Neural progenitor cell (in vitro differentiated cells): ENCODE measurements at regions not wholly inside any gene's neighbourhood (a gene's known extent, or its start where the extent isn't known, plus 50 kb on each side); places are given as distances from the start of the nearest gene placed in this dataset.

Experiments used
- DNase-seq: peaks from one replicate; pipeline ENCODE4 v3.0.0-alpha.2; 2016; ENCODE audit warnings: low spot score
- H2AFZ ChIP-seq: fragments of 200-600 bp; sonication (generic); replicated peaks from 2 replicates; pipeline ENCODE4 v1.6.1; 2016; ENCODE audit warnings: antibody characterized with exemption
- H3F3A ChIP-seq: fragments of 200-600 bp; sonication (generic); 2 replicates; pipeline ENCODE4 v1.6.1; 2016; ENCODE audit warnings: antibody characterized with exemption, low read depth
- H3K27ac ChIP-seq: fragments of 200-600 bp; sonication (generic); 2 replicates; pipeline ENCODE4 v1.5.1; 2016; ENCODE audit warnings: mild to moderate bottlenecking
- H3K27me3 ChIP-seq: fragments of 200-600 bp; sonication (generic); 2 replicates; pipeline ENCODE4 v1.6.1; 2016; ENCODE audit warnings: mild to moderate bottlenecking, moderate library complexity
- H3K36me3 ChIP-seq: fragments of 200-600 bp; sonication (generic); 2 replicates; pipeline ENCODE4 v1.5.1; 2016
- H3K4me1 ChIP-seq: fragments of 200-600 bp; sonication (generic); 2 replicates; pipeline ENCODE4 v1.6.1; 2016; ENCODE audit warnings: mixed run types
- H3K4me2 ChIP-seq: fragments of 200-600 bp; sonication (generic); 2 replicates; pipeline ENCODE4 v1.6.1; 2016
- H3K4me3 ChIP-seq: fragments of 200-600 bp; sonication (generic); 2 replicates; pipeline ENCODE4 v1.5.1; 2016
- H3K79me2 ChIP-seq: fragments of 200-600 bp; sonication (generic); 2 replicates; pipeline ENCODE4 v1.6.1; 2016; ENCODE audit warnings: low read depth
- H3K9ac ChIP-seq: fragments of 200-600 bp; sonication (generic); 2 replicates; pipeline ENCODE4 v1.6.1; 2016
- H3K9me3 ChIP-seq: fragments of 200-600 bp; sonication (generic); 2 replicates; pipeline ENCODE4 v1.5.1; 2016; ENCODE audit warnings: low read depth
- H4K20me1 ChIP-seq: fragments of 200-600 bp; sonication (generic); 2 replicates; pipeline ENCODE4 v1.6.1; 2016; ENCODE audit warnings: low read depth
- H3K27ac Mint-ChIP-seq: 3 replicates; pipeline ENCODE4 v1.8.0; 2021; ENCODE audit warnings: mixed read lengths
- H3K27me3 Mint-ChIP-seq: 2 replicates; pipeline ENCODE4 v1.8.0; 2022; ENCODE audit warnings: low read depth, mild to moderate bottlenecking, inconsistent platforms, moderate library complexity, mixed read lengths; ENCODE audit not compliant: insufficient read depth
- H3K36me3 Mint-ChIP-seq: 3 replicates; pipeline ENCODE4 v1.8.0; 2021; ENCODE audit warnings: mixed read lengths
- H3K4me1 Mint-ChIP-seq: 3 replicates; pipeline ENCODE4 v1.8.0; 2021; ENCODE audit warnings: mixed read lengths
- H3K4me3 Mint-ChIP-seq: 3 replicates; pipeline ENCODE4 v1.8.0; 2021; ENCODE audit warnings: mild to moderate bottlenecking, moderate library complexity, mixed read lengths
- H3K9me3 Mint-ChIP-seq: 3 replicates; pipeline ENCODE4 v1.8.0; 2020; ENCODE audit warnings: mixed read lengths
- EZH2 ChIP-seq: fragments of 200-600 bp; sonication (generic); IDR thresholded peaks from 2 replicates; pipeline ENCODE4 v1.6.1; 2017; ENCODE audit warnings: antibody characterized with exemption, mild to moderate bottlenecking, moderate library complexity
- EZH2phosphoT487 ChIP-seq: fragments of 200-600 bp; sonication (generic); IDR thresholded peaks from 2 replicates; pipeline ENCODE4 v1.6.1; 2017; ENCODE audit warnings: antibody characterized with exemption
- TF ChIP-seq, protein P1 (sequence below): fragments of 200-600 bp; sonication (generic); IDR thresholded peaks from 2 replicates; pipeline ENCODE4 v1.5.1; 2017; ENCODE audit warnings: antibody characterized with exemption, mild to moderate bottlenecking

- H3K9me3 ChIP-seq: no peaks in the 10 kb centered on the region
- no peak overlapping the region for H3K4me3 ChIP-seq
- Mint-ChIP-seq H3K4me3 (no peak overlapping the region), H3K4me1 (peaks cover 2% of the 10 kb centered on the region), H3K9me3 (no peaks in the 10 kb centered on the region), H3K36me3 (no peaks in the 10 kb centered on the region), H3K27ac (no peak overlapping the region), H3K27me3 (peaks cover 6% of the 10 kb centered on the region)
- H3K4me1 ChIP-seq: peaks cover 11% of the 10 kb centered on the region
- TF ChIP-seq EZH2 (no peak), EZH2phosphoT487 (no peak)
- TF ChIP-seq, protein P1, sequence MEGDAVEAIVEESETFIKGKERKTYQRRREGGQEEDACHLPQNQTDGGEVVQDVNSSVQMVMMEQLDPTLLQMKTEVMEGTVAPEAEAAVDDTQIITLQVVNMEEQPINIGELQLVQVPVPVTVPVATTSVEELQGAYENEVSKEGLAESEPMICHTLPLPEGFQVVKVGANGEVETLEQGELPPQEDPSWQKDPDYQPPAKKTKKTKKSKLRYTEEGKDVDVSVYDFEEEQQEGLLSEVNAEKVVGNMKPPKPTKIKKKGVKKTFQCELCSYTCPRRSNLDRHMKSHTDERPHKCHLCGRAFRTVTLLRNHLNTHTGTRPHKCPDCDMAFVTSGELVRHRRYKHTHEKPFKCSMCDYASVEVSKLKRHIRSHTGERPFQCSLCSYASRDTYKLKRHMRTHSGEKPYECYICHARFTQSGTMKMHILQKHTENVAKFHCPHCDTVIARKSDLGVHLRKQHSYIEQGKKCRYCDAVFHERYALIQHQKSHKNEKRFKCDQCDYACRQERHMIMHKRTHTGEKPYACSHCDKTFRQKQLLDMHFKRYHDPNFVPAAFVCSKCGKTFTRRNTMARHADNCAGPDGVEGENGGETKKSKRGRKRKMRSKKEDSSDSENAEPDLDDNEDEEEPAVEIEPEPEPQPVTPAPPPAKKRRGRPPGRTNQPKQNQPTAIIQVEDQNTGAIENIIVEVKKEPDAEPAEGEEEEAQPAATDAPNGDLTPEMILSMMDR: no peak
- no peaks in the 10 kb centered on the region for H4K20me1 ChIP-seq
- no peak overlapping the region for H2AFZ ChIP-seq
- no peak for DNase-seq
- no peaks in the 10 kb centered on the region for H3K36me3 ChIP-seq
- no peaks in the 10 kb centered on the region for H3K79me2 ChIP-seq
- H3F3A ChIP-seq: no peaks in the 10 kb centered on the region
- H3K9ac ChIP-seq: no peak overlapping the region
- H3K4me2 ChIP-seq: no peak overlapping the region
- no peaks in the 10 kb centered on the region for H3K27me3 ChIP-seq
- H3K27ac ChIP-seq: no peak overlapping the region
Observed at GRCh38 chrX:42857766-42858165, 79.8 kb upstream of the PPP1R2C start.

- Histone ChIP-seq H3K9me3 (no peaks in the 10 kb centered on the region), H4K20me1 (no peaks in the 10 kb centered on the region), H3K4me2 (no peak overlapping the region), H3K9ac (no peak overlapping the region), H3K36me3 (no peaks in the 10 kb centered on the region), H2AFZ (no peak overlapping the region), H3K27me3 (no peaks in the 10 kb centered on the region), H3K79me2 (no peaks in the 10 kb centered on the region), H3K4me1 (no peaks in the 10 kb centered on the region), H3K27ac (no peak overlapping the region), H3K4me3 (no peak overlapping the region), H3F3A (no peaks in the 10 kb centered on the region)
- no peaks in the 10 kb centered on the region for H3K9me3 Mint-ChIP-seq
- H3K36me3 Mint-ChIP-seq: no peaks in the 10 kb centered on the region
- H3K27me3 Mint-ChIP-seq: no peaks in the 10 kb centered on the region
- no peak overlapping the region for H3K27ac Mint-ChIP-seq
- no peak for DNase-seq
- H3K4me3 Mint-ChIP-seq: no peak overlapping the region
- H3K4me1 Mint-ChIP-seq: peaks cover 4% of the 10 kb centered on the region
- TF ChIP-seq, protein P1: no peak
- TF ChIP-seq EZH2 (no peak), EZH2phosphoT487 (no peak)
Observed at GRCh38 chrX:42869011-42869410, 91.0 kb upstream of the PPP1R2C start.

- Histone ChIP-seq H2AFZ (no peak overlapping the region), H3K4me2 (no peak overlapping the region), H3K9me3 (no peaks in the 10 kb centered on the region), H3K27ac (no peak overlapping the region), H3K36me3 (no peaks in the 10 kb centered on the region), H3F3A (no peaks in the 10 kb centered on the region), H3K27me3 (no peaks in the 10 kb centered on the region), H3K79me2 (no peaks in the 10 kb centered on the region), H4K20me1 (no peaks in the 10 kb centered on the region), H3K4me3 (no peak overlapping the region), H3K9ac (no peak overlapping the region), H3K4me1 (no peaks in the 10 kb centered on the region)
- Mint-ChIP-seq H3K27ac (no peak overlapping the region), H3K27me3 (no peaks in the 10 kb centered on the region), H3K4me3 (no peak overlapping the region), H3K9me3 (no peaks in the 10 kb centered on the region), H3K36me3 (no peaks in the 10 kb centered on the region), H3K4me1 (peaks cover 4% of the 10 kb centered on the region)
- TF ChIP-seq EZH2: no peak
- TF ChIP-seq, protein P1: no peak
- TF ChIP-seq EZH2phosphoT487: no peak
- DNase-seq: no peak
Observed at GRCh38 chrX:42869659-42870476, 91.9 kb upstream of the PPP1R2C start.
